B cell (primary cell): ENCODE measurements at regions not wholly inside any gene's neighbourhood (a gene's known extent, or its start where the extent isn't known, plus 50 kb on each side); places are given as distances from the start of the nearest gene placed in this dataset.

ENCODE experiments used
- EZH2 ChIP-seq: IDR thresholded peaks from 2 replicates; pipeline ENCODE4 v1.6.1; 2012; ENCODE audit warnings: borderline replicate concordance, low read depth, mild to moderate bottlenecking, moderate library complexity, low read length; ENCODE audit not compliant: insufficient read depth, poor library complexity, severe bottlenecking
- TF ChIP-seq, protein P1 (sequence below): fragments of 200-600 bp; IDR thresholded peaks from one replicate; pipeline ENCODE4 v1.8.0; 2022; ENCODE audit warnings: antibody characterized with exemption, mild to moderate bottlenecking

DNA sequence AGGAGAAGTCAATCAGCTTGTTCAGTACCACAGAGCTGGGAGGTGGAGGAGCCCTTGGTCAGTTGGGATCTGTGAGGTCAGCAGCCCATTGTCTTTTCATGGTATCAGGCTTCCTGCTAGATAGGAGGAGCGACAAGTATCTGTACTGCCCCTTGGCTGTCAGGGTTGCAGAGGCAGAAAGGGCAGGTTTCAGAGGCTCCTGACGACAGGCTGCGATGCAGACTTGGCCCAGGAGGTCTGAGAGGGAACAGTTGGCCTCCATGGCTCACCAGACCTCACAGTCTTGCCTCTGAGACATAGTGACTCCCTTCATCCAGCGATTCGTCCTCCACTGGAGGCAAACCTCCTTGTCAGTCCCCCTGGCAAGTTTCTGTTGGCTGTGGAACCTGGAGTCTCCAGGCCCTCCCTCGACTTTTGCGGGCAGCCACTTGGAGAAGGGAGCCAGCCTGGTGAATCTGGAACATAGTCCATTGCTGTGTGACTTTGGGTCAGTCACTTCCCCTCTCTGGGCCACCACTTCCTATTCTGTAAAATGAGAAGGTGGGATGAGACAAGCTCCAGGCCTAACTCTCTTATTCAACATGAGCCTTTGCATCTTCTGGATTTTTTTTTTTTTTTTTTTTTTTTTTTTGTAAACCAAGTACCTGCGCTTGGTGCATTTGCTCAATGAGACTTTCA, 177.9 kb upstream of the TLE3 start:
- TF ChIP-seq, protein P1, sequence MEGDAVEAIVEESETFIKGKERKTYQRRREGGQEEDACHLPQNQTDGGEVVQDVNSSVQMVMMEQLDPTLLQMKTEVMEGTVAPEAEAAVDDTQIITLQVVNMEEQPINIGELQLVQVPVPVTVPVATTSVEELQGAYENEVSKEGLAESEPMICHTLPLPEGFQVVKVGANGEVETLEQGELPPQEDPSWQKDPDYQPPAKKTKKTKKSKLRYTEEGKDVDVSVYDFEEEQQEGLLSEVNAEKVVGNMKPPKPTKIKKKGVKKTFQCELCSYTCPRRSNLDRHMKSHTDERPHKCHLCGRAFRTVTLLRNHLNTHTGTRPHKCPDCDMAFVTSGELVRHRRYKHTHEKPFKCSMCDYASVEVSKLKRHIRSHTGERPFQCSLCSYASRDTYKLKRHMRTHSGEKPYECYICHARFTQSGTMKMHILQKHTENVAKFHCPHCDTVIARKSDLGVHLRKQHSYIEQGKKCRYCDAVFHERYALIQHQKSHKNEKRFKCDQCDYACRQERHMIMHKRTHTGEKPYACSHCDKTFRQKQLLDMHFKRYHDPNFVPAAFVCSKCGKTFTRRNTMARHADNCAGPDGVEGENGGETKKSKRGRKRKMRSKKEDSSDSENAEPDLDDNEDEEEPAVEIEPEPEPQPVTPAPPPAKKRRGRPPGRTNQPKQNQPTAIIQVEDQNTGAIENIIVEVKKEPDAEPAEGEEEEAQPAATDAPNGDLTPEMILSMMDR = no peak
- no peak for TF ChIP-seq EZH2
